Psoas muscle (tissue), 7 donors: ENCODE measurements at regions not wholly inside any gene's neighbourhood (a gene's known extent, or its start where the extent isn't known, plus 50 kb on each side); places are given as distances from the start of the nearest gene placed in this dataset.

Experiments used
- ATAC-seq, 4 donors: fragments of 200-7000 bp; cut with Tn5 transposase; one replicate each; pipeline ENCODE4 v1.9.1; 2020; ENCODE audit warnings: moderate library complexity in 3 of 4, mild to moderate bottlenecking in 2 of 4
- DNase-seq, 2 donors: peaks; one replicate each; pipeline ENCODE4 v3.0.0-alpha.2; 2020
- H3K27ac ChIP-seq: fragments of 200-600 bp; one replicate; pipeline ENCODE4 v1.8.0; 2022
- H3K27me3 ChIP-seq, 3 donors: fragments of 200-600 bp in 1 of 3; one replicate each; pipeline versions ENCODE4 v1.6.1 to v1.8.0; 2013 to 2022; ENCODE audit warnings: low read length in 2 of 3, mild to moderate bottlenecking in 2 of 3, moderate library complexity in 1 of 3; ENCODE audit not compliant: insufficient read depth in 3 of 3
- H3K36me3 ChIP-seq, 2 donors: fragments of 200-600 bp in 1 of 2; one replicate each; pipeline versions ENCODE4 v1.6.1 to v1.8.0; 2013 to 2022; ENCODE audit warnings: low read depth in 1 of 2, mild to moderate bottlenecking in 1 of 2, moderate library complexity in 1 of 2; ENCODE audit not compliant: insufficient read depth in 1 of 2
- H3K4me1 ChIP-seq: fragments of 200-600 bp; one replicate; pipeline ENCODE4 v1.8.0; 2022
- H3K4me3 ChIP-seq: fragments of 200-600 bp; one replicate; pipeline ENCODE4 v1.8.0; 2022; ENCODE audit warnings: mild to moderate bottlenecking
- H3K9me3 ChIP-seq: fragments of 200-600 bp; one replicate; pipeline ENCODE4 v1.8.0; 2022
- whole genome bisulfite sequencing, 3 donors: extraction: QIAGEN DNeasy Blood & Tissue Kit; methylation state at CpG; one replicate each; pipeline versions ENCODE4 v1.1.6 to v1.1.7; 2013; 5-methylcytosine and 5-hydroxymethylcytosine counted together
- intact Hi-C, 2 donors: fragments of 100-400 bp; cut with DNase I; formaldehyde crosslinking; loops; one replicate each; pipeline versions ENCODE4 v1.11.0 to v1.14.2; 2022
- TF ChIP-seq, protein P1 (sequence below): fragments of 200-600 bp; IDR thresholded peaks from one replicate; pipeline ENCODE4 v1.8.0; 2022; ENCODE audit warnings: antibody characterized with exemption
- donor health status: healthy with polysubstance abuse.
- donor health status: DM: no; HTN: no; CAD: no; lungs with moderate emphysema.
- donor health status: Bipolar disorder and iron deficiency.
- donor health status: healthy.
- donor health status: DM: yes; HTN: yes; CAD: no.
- donor health status: DM: no; HTN: no; CAD: no.
- donor health status: DM: yes; HTN: yes; CAD: no.

GRCh38 chr20:58583176-58583575, 67.9 kb upstream of the STX16 start:
- H3K27me3 ChIP-seq = peaks cover 0 to 6% (median 5%) of the 10 kb centered on the region in 3 donors
- no peaks in the 10 kb centered on the region for H3K9me3 ChIP-seq
- H3K27ac ChIP-seq = no peak overlapping the region
- intact Hi-C loops = no loop called here
- H3K36me3 ChIP-seq = no peaks in the 10 kb centered on the region
- DNase-seq (no peak), ATAC-seq (no peak)
- no peaks in the 10 kb centered on the region for H3K4me1 ChIP-seq
- WGBS, 3 donors = 36 to 43% (median 37%) methylated on average over 13 of the region's 13 CpGs
- TF ChIP-seq, protein P1, sequence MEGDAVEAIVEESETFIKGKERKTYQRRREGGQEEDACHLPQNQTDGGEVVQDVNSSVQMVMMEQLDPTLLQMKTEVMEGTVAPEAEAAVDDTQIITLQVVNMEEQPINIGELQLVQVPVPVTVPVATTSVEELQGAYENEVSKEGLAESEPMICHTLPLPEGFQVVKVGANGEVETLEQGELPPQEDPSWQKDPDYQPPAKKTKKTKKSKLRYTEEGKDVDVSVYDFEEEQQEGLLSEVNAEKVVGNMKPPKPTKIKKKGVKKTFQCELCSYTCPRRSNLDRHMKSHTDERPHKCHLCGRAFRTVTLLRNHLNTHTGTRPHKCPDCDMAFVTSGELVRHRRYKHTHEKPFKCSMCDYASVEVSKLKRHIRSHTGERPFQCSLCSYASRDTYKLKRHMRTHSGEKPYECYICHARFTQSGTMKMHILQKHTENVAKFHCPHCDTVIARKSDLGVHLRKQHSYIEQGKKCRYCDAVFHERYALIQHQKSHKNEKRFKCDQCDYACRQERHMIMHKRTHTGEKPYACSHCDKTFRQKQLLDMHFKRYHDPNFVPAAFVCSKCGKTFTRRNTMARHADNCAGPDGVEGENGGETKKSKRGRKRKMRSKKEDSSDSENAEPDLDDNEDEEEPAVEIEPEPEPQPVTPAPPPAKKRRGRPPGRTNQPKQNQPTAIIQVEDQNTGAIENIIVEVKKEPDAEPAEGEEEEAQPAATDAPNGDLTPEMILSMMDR = no peak
- H3K4me3 ChIP-seq = no peak overlapping the region

GRCh38 chr20:58580474-58580835, 65.3 kb upstream of the APCDD1L start:
- ATAC-seq (no peak), DNase-seq (no peak)
- TF ChIP-seq, protein P1 = no peak
- Histone ChIP-seq H3K27ac (no peak overlapping the region), H3K27me3 (peaks cover 0 to 15% (median 3%) of the 10 kb centered on the region in 3 donors), H3K4me3 (no peak overlapping the region), H3K36me3 (no peaks in the 10 kb centered on the region), H3K9me3 (no peaks in the 10 kb centered on the region), H3K4me1 (no peaks in the 10 kb centered on the region)
- WGBS, 3 donors = 82 to 86% (median 84%) methylated on average over 7 of the region's 7 CpGs
- intact Hi-C loops = no loop called here

GRCh38 chr20:58579819-58580473, 64.7 kb upstream of the APCDD1L start:
- H3K4me1 ChIP-seq = no peaks in the 10 kb centered on the region
- H3K4me3 ChIP-seq = no peak overlapping the region
- TF ChIP-seq, protein P1 = no peak
- intact Hi-C loops = no loop called here
- ATAC-seq (no peak), DNase-seq (no peak)
- no peaks in the 10 kb centered on the region for H3K9me3 ChIP-seq
- H3K27me3 ChIP-seq = peaks cover 0 to 15% (median 3%) of the 10 kb centered on the region in 3 donors
- 77 to 81% (median 78%) methylated on average over 23 of the region's 23 CpGs for WGBS, 3 donors
- no peak overlapping the region for H3K27ac ChIP-seq
- H3K36me3 ChIP-seq = no peaks in the 10 kb centered on the region

- Histone ChIP-seq H3K4me3 (no peak overlapping the region), H3K4me1 (no peaks in the 10 kb centered on the region), H3K9me3 (no peaks in the 10 kb centered on the region), H3K27ac (no peak overlapping the region), H3K36me3 (no peaks in the 10 kb centered on the region), H3K27me3 (peaks cover 0 to 15% (median 3%) of the 10 kb centered on the region in 3 donors)
- WGBS, 3 donors = 83 to 88% (median 85%) methylated on average over 15 of the region's 15 CpGs
- intact Hi-C loops = no loop called here
- TF ChIP-seq, protein P1 = no peak
- ATAC-seq (no peak), DNase-seq (no peak)
These were observed 64.0 kb upstream of the APCDD1L start for GRCh38 chr20:58579069-58579818.
